ENCODE measurements at regions not wholly inside any gene's neighbourhood (a gene's known extent, or its start where the extent isn't known, plus 50 kb on each side); places are given as distances from the start of the nearest gene placed in this dataset.

- no peak for TF ChIP-seq CTCF (IDR thresholded peaks at IDR 0.05; ENCODE audit: low read depth, low read length, missing control alignments)
- in situ Hi-C loops (cut with HindIII; ENCODE audit: low sequenced_read_pairs) = no loop called here
- H3K4me3 ChIP-seq (ENCODE audit: low read depth, low read length) = no peak overlapping the region
- no peak for DNase-seq (ENCODE audit: low read depth)
Measured at GRCh38 chr15:66939016-66939415, 126.4 kb upstream of the SMAD3 start.

- no peak for DNase-seq (ENCODE audit: low read depth)
- in situ Hi-C loops (cut with HindIII; ENCODE audit: low sequenced_read_pairs) = no loop called here
- no peak for TF ChIP-seq CTCF (IDR thresholded peaks at IDR 0.05; ENCODE audit: low read depth, low read length, missing control alignments)
- H3K4me3 ChIP-seq (ENCODE audit: low read depth, low read length) = no peak overlapping the region
Measured at GRCh38 chr15:66939451-66940023, 125.9 kb upstream of the SMAD3 start.

- DNase-seq (ENCODE audit: low read depth) = no peak
- TF ChIP-seq CTCF (IDR thresholded peaks at IDR 0.05; ENCODE audit: low read depth, low read length, missing control alignments) = no peak
- no peak overlapping the region for H3K4me3 ChIP-seq (ENCODE audit: low read depth, low read length)
- in situ Hi-C loops (cut with HindIII; ENCODE audit: low sequenced_read_pairs) = no loop called here
Measured at GRCh38 chr15:66940368-66940767, 125.0 kb upstream of the SMAD3 start.

GRCh38 chr15:66941108-66941711 is 124.2 kb upstream of the SMAD3 start:
- no peak for DNase-seq (ENCODE audit: low read depth)
- in situ Hi-C loops (cut with HindIII; ENCODE audit: low sequenced_read_pairs) = no loop called here
- H3K4me3 ChIP-seq (ENCODE audit: low read depth, low read length) = no peak overlapping the region
- no peak for TF ChIP-seq CTCF (IDR thresholded peaks at IDR 0.05; ENCODE audit: low read depth, low read length, missing control alignments)

- no peak overlapping the region for H3K4me3 ChIP-seq (ENCODE audit: low read depth, low read length)
- TF ChIP-seq CTCF (IDR thresholded peaks at IDR 0.05; ENCODE audit: low read depth, low read length, missing control alignments) = no peak
- no peak for DNase-seq (ENCODE audit: low read depth)
- in situ Hi-C loops (cut with HindIII; ENCODE audit: low sequenced_read_pairs) = no loop called here
Measured at GRCh38 chr15:66941791-66942190, 123.6 kb upstream of the SMAD3 start.

GRCh38 chr15:66942649-66943390 is 122.6 kb upstream of the SMAD3 start:
- no peak for TF ChIP-seq CTCF (IDR thresholded peaks at IDR 0.05; ENCODE audit: low read depth, low read length, missing control alignments)
- H3K4me3 ChIP-seq (ENCODE audit: low read depth, low read length) = no peak overlapping the region
- no peak for DNase-seq (ENCODE audit: low read depth)
- in situ Hi-C loops (cut with HindIII; ENCODE audit: low sequenced_read_pairs) = no loop called here

All from astrocyte of the cerebellum (primary cell).